DLD1 (cell line): ENCODE measurements at regions not wholly inside any gene's neighbourhood (a gene's known extent, or its start where the extent isn't known, plus 50 kb on each side); places are given as distances from the start of the nearest gene placed in this dataset.

Source experiments
- in situ Hi-C: cut with HindIII; loops from 2 replicates; pipeline ENCODE4 v1.10.0; 2017; ENCODE audit warnings: low sequenced_read_pairs

GRCh38 chr13:34515201-34515600, 426.9 kb upstream of the NBEA start:
- in situ Hi-C loops = no loop called here

DNA sequence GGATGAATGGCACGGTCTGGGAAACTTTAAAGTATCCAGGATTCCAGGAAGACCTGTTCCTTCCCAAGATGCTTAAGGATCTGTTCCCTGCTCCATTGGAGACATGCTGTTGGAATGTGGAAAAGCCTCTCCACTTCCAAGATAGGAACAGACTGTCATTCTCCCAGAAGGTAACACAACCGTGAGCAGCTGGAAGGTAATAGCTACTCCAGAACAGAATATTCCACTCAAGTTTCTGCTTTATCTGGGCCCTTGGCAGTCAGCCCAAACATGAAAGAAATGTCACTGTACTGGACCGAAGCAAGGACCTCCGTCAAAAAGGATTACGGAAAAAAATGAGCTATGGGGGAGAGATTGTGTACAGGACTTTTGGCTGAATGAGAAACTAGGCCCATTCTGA, 420.9 kb upstream of the NBEA start:
- in situ Hi-C loops = no loop called here

- in situ Hi-C loops = no loop called here
Observed at GRCh38 chr13:34522808-34523207, 419.3 kb upstream of the NBEA start.

DNA sequence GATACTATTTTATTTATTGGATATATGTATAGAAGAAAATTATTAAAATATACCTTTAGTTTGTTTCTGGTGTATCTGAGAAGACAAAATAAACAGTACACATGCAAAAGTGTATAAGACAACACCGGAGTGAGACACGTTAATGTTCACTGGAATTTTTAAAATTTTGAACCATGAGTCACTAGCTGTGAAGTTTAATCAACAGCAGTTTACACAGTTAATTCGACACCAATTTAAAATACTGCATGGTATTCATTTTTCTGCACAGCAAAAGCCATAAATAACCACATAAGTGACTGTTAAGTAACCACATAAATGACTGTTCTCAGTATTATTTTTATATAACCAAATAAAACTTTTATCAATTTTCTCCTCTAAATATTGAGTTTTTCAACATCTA, 418.7 kb upstream of the NBEA start:
- in situ Hi-C loops = no loop called here

DNA sequence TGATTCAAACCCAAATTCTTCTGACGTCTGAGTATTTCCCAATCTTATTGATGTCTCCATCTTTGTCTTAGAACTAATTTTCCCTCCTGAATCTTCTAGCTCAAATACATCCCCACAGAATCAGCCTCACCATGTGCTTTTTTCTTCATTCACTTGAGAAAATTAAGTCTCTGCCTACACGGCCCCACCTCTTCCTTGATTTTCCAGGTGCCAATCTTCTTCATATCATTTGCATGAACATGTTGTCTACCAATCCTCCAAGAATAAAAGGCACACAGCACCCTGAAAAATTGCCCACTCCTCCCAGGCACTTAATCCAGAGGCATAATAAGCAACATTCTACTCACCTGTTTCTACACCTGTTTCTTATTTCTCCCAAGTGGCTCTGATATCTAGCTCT, 408.1 kb upstream of the NBEA start:
- in situ Hi-C loops = no loop called here

DNA sequence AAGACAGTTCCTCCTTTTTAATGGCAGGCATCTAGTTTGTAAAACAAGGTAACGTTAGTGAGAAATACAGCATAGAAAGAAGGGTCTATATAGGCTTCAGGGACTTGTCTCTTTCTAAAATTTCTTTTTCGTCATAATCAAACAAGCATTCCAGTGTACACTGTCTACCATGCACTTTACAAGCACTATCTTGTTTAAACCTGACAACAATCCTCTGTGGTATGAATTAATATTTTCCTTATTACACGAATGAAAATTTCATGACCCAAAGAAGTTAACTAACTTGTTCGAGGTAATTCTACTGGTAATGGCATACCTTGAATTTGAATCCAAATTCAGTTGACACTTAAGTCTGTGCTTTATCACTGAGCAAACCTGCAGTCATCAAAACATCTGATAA, 399.7 kb upstream of the NBEA start:
- in situ Hi-C loops = no loop called here

DNA sequence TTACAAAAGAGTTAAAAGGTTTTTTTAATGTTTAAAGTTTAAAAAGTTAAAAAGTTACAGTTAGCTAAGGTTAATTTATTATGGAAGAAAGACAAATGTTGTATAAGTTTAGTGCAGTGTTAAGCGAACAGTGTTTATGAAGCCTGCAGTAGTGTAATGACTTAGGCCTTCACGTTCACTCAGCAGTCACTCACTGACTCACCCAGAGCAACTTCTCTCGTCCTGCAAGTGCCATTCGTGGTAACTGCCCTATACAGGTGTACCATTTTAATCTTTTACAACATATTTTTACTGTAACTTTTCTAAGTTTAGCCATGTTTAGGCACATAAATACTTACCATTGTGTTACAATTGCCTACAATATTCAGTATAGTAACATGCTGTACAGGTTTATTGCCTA, 398.2 kb upstream of the NBEA start:
- in situ Hi-C loops = no loop called here

DNA sequence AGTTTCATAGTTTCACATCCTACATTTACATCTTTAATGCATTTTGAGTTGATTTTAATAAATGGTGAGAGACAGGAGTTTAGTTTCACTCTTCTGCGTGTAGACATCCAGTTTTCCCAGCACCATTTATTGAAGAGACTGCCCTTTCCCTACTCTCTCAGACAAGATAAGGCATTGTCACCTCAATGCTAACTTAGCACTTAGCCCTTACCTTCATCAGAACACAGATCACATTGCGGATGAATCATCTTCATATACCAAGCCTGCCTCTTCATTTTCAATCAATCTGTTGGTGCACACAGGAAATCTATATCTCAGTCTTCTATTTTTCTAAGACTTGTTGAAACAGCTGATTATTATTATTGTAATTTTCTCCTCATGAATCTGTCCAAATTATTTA, 396.6 kb upstream of the NBEA start:
- in situ Hi-C loops = no loop called here

GRCh38 chr13:34546344-34547250, 395.5 kb upstream of the NBEA start:
- in situ Hi-C loops = no loop called here

GRCh38 chr13:34547929-34548328, 394.1 kb upstream of the NBEA start:
- in situ Hi-C loops = no loop called here

DNA sequence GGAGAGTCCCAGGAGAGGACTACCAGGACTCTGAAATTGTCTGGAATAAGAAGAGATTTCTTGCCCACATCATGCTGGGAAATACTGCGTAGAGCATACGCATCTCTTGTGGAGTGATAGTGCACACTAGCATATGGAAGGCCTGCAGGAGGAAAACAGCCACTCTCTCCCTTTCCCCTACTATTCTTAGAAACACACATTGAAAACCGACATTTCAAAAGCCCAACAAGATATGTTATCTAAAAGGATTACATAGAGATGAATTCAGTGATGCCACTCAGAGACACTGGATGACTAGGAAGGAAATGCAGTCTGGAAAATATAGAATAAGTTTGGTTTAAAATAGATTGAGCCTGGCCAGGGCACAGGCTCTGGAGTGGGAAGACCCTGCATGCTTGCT, 388.7 kb upstream of the NBEA start:
- in situ Hi-C loops = no loop called here

GRCh38 chr13:34555988-34556387, 386.1 kb upstream of the NBEA start:
- in situ Hi-C loops = no loop called here

- in situ Hi-C loops = no loop called here
Observed at GRCh38 chr13:34561033-34561432, 381.0 kb upstream of the NBEA start.

DNA sequence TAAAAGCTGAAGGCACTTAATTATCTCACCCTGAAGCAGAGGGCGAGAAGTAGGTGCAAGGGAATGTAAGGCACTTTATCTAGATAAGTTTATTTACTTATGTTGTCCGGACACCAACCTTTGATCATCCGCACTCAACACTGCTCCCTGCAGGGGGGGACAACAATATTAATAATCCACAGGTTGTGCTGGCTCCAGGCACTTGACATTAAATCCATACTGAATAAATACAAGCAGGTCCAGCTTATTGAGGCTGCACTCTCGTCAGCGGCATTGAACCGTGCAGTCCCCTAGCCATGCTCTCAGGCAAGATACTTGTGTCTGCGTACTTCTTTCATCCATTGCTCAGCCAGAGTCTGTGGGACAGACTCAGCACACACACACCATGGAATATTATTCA, 374.5 kb upstream of the NBEA start:
- in situ Hi-C loops = no loop called here

DNA sequence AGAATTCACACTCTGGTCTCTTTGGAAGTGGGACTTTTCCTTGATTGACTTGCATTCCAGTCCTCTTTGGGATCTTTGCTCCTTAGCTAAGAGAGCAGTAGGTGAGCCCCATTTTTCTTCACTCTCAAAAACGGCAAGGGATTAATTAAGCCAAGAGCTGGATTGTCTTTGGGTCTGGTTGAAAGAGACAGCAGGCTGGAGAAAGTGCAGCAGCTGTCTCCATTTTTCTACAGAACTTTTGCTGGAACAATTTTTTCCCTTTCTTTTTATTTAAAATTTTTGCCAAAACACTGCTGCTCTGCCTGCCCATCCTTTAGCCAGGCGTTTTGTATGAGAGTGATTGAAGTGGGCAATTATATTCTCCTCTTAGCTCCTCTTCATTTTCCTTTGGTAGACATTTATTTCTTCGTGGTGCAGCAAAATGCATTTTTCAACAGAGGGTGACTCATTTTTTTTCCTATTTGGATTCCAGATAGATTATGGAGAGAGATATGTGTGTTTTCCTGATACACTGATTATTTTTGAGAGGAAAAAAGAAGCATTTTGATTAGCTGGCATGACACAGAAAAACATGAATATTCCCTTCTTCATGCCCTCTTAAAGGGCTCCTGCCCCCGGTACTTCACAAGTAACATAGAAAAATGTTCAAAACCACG, 371.2 kb upstream of the NBEA start:
- in situ Hi-C loops = no loop called here

DNA sequence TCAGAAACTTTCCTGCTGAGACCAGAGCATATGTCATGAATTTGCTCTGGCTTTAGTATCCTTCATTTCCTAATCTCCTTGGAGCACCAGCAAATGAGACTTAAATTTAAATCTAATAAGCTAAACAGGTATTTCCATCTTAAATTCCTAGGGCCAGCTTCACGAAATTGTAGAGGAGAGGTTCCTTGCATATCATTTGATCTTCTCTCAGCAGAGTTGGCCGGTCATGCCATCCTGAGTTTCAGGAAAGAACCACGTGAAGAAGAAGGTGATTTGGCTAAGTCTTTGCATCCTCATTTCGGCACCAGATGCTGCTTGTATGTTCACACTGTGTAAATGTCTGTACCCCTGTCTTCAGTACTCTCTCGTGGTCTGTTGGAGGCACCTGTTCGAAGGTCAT, 370.4 kb upstream of the NBEA start:
- in situ Hi-C loops = no loop called here

GRCh38 chr13:34577051-34577450, 365.0 kb upstream of the NBEA start:
- in situ Hi-C loops = no loop called here

GRCh38 chr13:34578471-34578870, 363.6 kb upstream of the NBEA start:
- in situ Hi-C loops = no loop called here

DNA sequence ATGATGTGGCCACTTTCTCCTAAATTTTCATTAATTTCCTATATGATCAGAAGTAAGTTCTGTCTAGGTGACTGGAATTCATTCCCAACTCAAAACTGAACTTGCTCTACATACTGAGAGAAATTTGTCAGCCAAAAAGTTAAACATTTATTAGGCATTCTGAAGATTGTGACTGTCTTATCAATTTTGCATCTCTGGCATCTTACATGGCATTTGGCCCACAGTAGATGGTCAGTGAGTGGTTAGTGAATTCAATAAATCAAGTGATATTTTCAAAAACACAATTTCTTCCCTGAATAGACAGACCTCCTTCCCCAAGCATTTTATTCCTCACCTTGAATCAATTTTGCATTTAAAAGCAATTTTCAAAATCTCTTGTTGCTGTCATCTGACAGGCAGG, 363.2 kb upstream of the NBEA start:
- in situ Hi-C loops = no loop called here

DNA sequence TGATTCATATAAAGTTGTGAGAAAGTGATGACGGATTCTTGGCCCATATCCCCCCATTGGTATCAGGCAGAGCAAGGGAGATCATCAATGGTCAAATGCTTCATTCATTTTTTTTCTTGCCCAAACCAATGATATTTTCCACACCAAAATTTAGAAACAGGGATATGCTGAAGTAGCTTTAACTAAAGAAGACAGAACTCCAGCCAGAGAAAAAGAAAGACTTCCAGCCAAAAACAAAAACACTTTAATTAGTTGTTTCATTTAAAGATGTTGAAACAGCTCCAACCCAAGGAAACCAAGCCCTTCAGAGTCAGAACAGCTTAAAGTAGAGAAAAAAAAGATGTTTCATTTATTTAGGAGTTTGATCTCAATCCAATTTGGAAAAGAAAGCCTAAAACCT, 358.9 kb upstream of the NBEA start:
- in situ Hi-C loops = no loop called here

- in situ Hi-C loops = no loop called here
Observed at GRCh38 chr13:34587576-34587975, 354.5 kb upstream of the NBEA start.

DNA sequence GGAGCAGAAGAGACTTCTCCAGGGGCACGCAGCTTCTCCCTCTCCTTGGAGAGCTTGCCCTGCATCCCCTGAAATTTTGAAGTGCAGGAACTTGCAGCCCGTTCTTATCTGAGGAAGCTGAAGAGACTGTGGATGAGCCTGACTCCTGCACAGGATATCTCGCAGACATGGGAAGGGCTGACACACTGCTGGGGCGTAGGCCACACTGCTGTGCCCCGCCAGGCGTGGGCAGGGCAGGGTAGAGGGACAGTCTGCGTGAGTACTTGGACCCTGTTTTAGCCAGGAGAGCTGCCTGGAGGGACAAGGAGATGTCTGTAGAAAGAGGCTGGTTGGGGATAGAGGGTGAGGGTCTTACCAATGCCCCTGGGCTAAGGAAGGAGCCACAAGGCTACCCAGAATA, 353.7 kb upstream of the NBEA start:
- in situ Hi-C loops = no loop called here

DNA sequence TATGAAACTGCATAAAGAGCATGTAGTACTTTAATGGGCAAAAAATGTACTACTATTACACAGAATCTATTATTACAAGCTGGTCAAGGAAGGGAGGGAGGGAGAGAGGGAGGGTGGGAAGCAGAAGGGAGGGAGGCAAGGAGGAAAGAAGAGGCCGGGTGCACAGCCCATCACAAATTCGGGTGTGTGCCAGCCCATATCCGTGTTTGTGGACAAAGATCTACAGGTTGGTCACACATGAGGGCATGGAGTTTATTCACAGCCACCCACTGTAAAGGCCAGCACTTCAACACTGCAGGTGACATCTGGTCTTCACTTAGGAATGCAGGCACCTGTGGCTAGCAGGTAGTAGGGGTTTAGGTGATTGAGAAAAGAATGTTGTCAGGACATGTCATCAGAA, 352.5 kb upstream of the NBEA start:
- in situ Hi-C loops = no loop called here
